Thymus (tissue), 11 donors: ENCODE measurements at regions not wholly inside any gene's neighbourhood (a gene's known extent, or its start where the extent isn't known, plus 50 kb on each side); places are given as distances from the start of the nearest gene placed in this dataset.
"Not testable (repeated sequence)": the region's sequence is repeated elsewhere in the genome, so short reads cannot be mapped to it uniquely, and the experiment has no call there.

Experiments used
- DNase-seq, 9 donors: peaks; one replicate each; pipeline ENCODE4 v3.0.0-alpha.2; 2013; ENCODE audit warnings: low spot score in 9 of 9, low read depth in 6 of 9, missing footprints in 1 of 9
- H3K27ac ChIP-seq, 2 donors: one replicate each; pipeline ENCODE4 v1.5.1; 2013; ENCODE audit warnings: control low read depth in 1 of 2, low read depth in 1 of 2, low read length in 1 of 2, mild to moderate bottlenecking in 1 of 2, moderate library complexity in 1 of 2
- H3K27me3 ChIP-seq, 2 donors: one replicate each; pipeline ENCODE4 v1.5.1; 2013; ENCODE audit warnings: low read length in 1 of 2; ENCODE audit not compliant: control insufficient read depth in 2 of 2, insufficient read depth in 1 of 2
- H3K36me3 ChIP-seq, 2 donors: one replicate each; pipeline ENCODE4 v1.5.1; 2013; ENCODE audit warnings: low read length in 1 of 2, mild to moderate bottlenecking in 1 of 2, moderate library complexity in 1 of 2; ENCODE audit not compliant: control insufficient read depth in 2 of 2, insufficient read depth in 2 of 2
- H3K4me1 ChIP-seq, 2 donors: one replicate each; pipeline ENCODE4 v1.5.1; 2013; ENCODE audit warnings: low read length in 2 of 2; ENCODE audit not compliant: control insufficient read depth in 2 of 2, insufficient read depth in 2 of 2
- H3K4me3 ChIP-seq, 2 donors: one replicate each; pipeline ENCODE4 v1.5.1; 2013; ENCODE audit warnings: low read length in 2 of 2, control low read depth in 1 of 2, mild to moderate bottlenecking in 1 of 2
- H3K9me3 ChIP-seq, 2 donors: one replicate each; pipeline ENCODE4 v1.5.1; 2013; ENCODE audit warnings: low read length in 1 of 2, mild to moderate bottlenecking in 1 of 2; ENCODE audit not compliant: control insufficient read depth in 2 of 2, insufficient read depth in 1 of 2
- WGBS: extraction: QIAGEN DNeasy Blood & Tissue Kit; methylation state at CpG from one replicate; pipeline ENCODE4 v1.1.7; 2013; 5-methylcytosine and 5-hydroxymethylcytosine counted together
- donor health status: healthy.

DNA sequence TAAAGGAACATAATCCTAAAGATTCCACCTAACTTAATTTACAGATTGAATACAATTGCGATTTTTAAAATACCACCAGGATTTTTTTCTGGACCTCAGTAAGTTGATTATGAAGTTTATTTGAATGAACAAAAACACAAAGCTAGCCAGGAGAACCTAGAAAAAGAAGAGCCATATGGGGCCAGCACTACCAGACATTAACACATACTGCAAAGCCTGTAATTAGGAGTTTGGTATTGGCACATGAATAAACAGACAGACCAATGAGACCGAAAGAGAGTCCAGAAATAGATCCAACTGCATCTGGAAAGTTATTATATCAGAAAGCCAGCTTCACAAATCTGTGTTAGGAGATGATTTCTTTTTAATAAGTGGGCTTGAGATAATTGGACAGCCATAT, 105.5 kb upstream of the CHST15 start:
- peaks cover 0 to 5% of the 10 kb centered on the region in 2 donors for H3K4me1 ChIP-seq
- no peak for DNase-seq
- no peaks in the 10 kb centered on the region for H3K9me3 ChIP-seq
- H3K4me3 ChIP-seq, result no peak overlapping the region
- no peaks in the 10 kb centered on the region for H3K36me3 ChIP-seq
- H3K27ac ChIP-seq, result no peak overlapping the region
- WGBS, result 100% methylated on average over 2 of the region's 2 CpGs
- H3K27me3 ChIP-seq, result no peaks in the 10 kb centered on the region

DNA sequence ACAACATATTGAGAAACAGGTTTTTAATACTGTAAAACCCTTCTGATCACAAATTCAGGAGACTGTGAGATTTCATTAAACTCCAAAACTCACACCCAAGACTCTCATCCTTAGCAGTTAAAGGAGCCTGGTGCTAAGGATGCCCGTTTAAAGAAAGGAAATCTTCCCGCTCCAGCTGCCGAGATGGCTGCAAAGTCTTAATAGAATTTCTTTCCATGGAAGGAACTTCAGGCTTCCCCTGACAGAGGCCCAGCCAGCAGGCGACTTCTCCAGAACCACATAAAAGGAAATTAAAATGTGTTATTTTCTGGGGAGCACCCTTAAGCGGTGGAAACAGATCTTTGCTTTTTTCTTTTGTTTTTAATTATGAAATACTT, 104.7 kb upstream of the CHST15 start:
- Histone ChIP-seq H3K36me3 (no peaks in the 10 kb centered on the region), H3K27me3 (no peaks in the 10 kb centered on the region), H3K4me3 (no peak overlapping the region), H3K27ac (peak overlapping the region in 1 of 2 donors; percentile 34), H3K4me1 (peaks cover 0 to 5% of the 10 kb centered on the region in 2 donors), H3K9me3 (no peaks in the 10 kb centered on the region)
- WGBS, result 44% methylated on average over 5 of the region's 5 CpGs
- no peak for DNase-seq

DNA sequence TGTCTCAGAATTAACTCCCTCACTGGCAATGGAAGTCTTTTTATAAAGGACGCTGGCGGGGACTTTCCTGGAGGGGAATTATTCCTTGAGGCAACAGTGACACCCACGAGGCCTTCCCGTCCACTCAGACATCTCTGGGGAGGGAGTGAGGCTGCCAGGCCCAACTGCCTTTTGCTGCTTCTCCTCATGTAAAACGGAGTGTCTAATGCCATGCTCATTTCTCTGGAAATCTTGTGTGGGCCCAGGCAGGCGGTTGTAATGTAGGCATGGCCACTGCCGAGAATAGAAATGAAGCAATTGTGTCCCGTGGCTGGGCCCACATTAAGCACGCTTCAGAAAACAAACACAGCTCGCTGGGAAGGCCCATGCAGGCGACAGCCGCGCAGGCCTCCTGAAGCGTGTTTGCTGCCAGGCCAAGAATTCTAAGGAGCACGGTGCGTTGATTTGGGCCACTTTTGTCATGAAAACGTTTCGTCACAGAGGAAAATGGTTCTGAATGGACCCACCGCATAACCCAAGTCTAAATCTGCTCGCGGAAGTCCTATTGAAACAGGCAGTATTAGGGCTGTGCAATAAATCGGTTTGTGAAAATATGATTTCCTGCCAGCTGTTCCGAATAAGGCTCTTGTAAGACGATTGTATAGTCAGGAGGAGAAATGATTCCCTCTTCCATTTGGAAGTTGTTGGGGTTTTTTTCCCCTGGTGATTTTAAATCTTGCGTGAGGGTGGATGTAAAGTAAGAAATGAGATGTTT, 104.2 kb upstream of the CHST15 start:
- Histone ChIP-seq H3K36me3 (no peaks in the 10 kb centered on the region), H3K9me3 (no peaks in the 10 kb centered on the region), H3K27ac (peak overlapping the region in 1 of 2 donors; percentile 34), H3K4me1 (peaks cover 0 to 5% of the 10 kb centered on the region in 2 donors), H3K4me3 (no peak overlapping the region), H3K27me3 (no peaks in the 10 kb centered on the region)
- 95% methylated on average over 25 of the region's 25 CpGs for WGBS
- peak in 1 of 9 donors; percentile 34 for DNase-seq

DNA sequence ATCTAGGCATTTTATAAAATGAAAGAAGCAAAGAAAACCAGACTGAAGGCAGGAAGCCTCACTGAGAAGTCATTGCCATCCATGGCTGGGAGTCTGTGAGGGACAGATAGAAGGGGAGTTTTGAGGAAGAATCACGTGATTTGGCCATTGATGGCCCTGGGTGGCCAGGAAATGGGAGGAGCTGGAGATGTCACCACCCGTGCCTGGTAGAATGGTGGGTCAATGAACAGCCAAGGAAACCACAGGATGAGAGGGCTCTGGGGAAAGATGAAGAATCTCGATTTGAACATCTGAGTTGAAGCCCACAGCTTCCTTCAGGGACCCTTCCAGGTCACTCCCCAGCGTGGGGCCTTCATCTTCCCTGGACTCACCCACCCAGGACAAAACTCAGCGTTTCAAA, 103.3 kb upstream of the CHST15 start:
- Histone ChIP-seq H3K27ac (peak overlapping the region in 1 of 2 donors; percentile 53), H3K4me3 (no peak overlapping the region), H3K27me3 (no peaks in the 10 kb centered on the region), H3K4me1 (peaks cover 0 to 5% of the 10 kb centered on the region in 2 donors), H3K9me3 (no peaks in the 10 kb centered on the region), H3K36me3 (no peaks in the 10 kb centered on the region)
- DNase-seq, result no peak
- WGBS, result 34% methylated on average over 5 of the region's 5 CpGs

DNA sequence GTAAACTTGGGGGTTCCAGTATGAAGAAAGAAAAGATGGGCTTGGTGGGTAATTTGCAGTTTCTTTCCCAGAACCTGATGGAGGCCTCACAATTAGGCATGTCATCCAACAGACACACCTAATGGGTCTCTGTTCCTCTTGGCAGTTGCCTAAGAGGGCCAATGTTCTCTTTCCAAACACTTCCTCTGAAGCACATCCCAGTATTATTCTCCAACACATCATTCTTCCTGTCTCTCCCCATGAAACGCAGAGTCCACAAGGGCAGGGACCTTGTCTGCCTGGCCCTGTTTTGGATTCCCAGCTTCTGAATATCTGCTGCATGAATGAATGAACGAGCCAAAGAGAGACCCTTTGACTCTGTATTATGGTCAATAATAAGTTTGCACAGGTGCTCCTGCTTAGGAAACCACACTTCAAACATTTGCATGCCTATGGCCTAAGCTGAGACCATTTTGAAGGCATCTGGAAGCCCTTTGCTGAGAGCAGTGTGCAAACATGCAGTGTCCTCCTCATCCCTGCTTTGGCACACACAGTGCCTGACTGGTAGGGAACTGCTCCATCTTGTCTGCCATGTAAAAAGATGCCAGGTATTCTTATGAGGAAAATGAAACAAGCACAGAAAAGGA, 100.9 kb upstream of the CHST15 start:
- no peak for DNase-seq
- H3K36me3 ChIP-seq, result no peaks in the 10 kb centered on the region
- 93% methylated on average over 2 of the region's 2 CpGs for WGBS
- H3K4me1 ChIP-seq, result peaks cover 0 to 5% of the 10 kb centered on the region in 2 donors
- H3K27me3 ChIP-seq, result no peaks in the 10 kb centered on the region
- no peak overlapping the region for H3K27ac ChIP-seq
- no peak overlapping the region for H3K4me3 ChIP-seq
- no peaks in the 10 kb centered on the region for H3K9me3 ChIP-seq

DNA sequence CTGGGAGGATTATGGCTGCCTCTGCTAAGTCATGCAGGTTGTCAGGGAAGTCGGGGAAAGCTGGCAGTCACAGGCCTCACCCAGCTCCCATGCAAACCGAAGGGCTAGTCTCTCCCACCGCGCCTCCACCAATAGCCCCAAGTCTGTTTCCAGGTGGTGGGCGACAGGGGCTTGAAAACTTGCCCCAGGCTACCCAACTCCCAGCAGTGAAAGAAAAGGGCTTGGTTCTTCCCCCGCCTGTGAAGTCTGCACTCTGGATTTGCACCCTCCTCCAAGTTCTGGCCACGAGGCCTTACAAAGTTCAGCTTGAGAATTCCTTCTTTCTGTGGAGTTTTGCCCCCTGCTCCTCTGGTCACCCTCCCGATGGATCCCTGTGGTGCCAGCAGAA, 99.9 kb upstream of the CHST15 start:
- no peaks in the 10 kb centered on the region for H3K27me3 ChIP-seq
- peaks cover 0 to 5% of the 10 kb centered on the region in 2 donors for H3K4me1 ChIP-seq
- H3K36me3 ChIP-seq, result no peaks in the 10 kb centered on the region
- H3K4me3 ChIP-seq, result no peak overlapping the region
- WGBS, result 97% methylated on average over 8 of the region's 8 CpGs
- no peaks in the 10 kb centered on the region for H3K9me3 ChIP-seq
- DNase-seq, result no peak
- H3K27ac ChIP-seq, result no peak overlapping the region

DNA sequence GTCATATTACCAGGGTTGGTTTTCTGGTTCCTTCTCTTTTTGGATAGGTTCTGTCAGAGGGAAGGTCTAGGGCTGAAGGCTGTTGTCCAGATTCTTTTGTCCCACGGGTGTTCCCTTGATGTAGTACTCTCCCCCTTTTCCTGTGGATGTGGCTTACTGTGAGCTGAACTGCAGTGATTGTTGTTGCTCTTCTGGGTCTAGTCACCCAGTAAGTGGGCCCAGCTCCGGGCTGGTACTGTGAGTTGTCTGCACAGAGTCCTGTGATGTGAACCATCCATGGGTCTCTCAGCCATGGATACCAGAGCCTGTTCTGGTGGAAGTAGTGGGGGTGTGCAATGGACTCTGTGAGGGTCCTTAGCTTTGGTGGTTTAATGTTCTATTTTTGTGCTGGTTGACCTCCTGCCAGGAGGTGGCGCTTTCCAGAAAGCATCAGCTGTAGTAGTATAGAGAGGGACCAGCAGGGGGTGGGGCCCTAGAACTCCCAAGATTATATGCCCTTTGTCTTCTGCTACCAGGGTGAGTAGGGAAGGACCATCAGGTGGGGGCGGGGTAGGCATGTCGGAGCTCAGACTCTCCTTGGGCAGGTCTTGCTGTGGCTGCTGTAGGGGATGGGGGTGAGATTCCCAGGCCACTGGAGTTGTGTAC, 99.4 kb upstream of the CHST15 start:
- not testable (repeated sequence) for H3K4me3 ChIP-seq, H3K4me1 ChIP-seq, H3K9me3 ChIP-seq, DNase-seq, H3K27ac ChIP-seq, H3K27me3 ChIP-seq, H3K36me3 ChIP-seq
- WGBS, result 93% methylated on average over 5 of the region's 5 CpGs

DNA sequence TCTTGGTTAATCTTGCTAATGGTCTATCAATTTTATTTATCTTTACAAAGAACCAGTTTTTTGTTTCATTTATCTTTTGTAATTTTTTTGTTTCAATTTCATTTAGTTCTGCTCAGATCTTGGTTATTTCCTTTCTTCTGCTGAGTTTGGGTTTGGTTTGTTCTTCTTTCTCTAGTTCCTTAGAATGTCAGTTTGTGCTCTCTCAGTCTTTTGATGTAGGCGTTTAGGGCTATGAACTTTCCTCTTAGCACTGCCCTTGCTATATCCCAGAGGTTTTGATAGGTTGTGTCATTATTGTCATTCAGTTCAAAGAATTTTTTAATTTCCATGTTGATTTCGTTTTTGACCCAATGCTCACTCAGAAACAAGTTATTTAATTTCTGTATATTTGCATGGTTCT, 97.1 kb upstream of the CHST15 start:
- WGBS, result 78% methylated on average over 2 of the region's 2 CpGs
- H3K36me3 ChIP-seq, H3K27ac ChIP-seq, H3K27me3 ChIP-seq, H3K4me1 ChIP-seq, H3K4me3 ChIP-seq, DNase-seq, H3K9me3 ChIP-seq: not testable (repeated sequence)

DNA sequence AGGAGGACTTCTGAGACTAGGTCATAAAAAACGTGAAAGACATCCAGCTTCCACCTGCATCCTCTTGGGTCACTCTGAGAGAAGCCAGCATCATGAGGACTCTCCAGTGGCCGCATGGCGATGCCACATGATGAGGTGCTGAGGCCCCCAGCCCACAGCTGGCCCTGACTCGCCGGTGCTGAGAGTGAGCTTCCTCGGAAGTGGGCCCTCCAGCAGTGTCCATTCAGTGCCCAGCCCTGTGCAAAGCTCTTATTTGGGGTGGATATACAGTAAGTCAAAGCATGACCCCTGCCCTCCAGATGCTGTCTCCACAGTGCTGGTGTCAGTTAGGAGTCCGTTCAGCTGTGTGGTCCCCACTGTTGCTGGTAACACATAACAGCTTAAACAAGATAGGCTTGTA, 93.6 kb upstream of the CHST15 start:
- WGBS, result 98% methylated on average over 7 of the region's 7 CpGs
- H3K27me3 ChIP-seq, result no peaks in the 10 kb centered on the region
- H3K36me3 ChIP-seq, result no peaks in the 10 kb centered on the region
- no peaks in the 10 kb centered on the region for H3K9me3 ChIP-seq
- H3K4me1 ChIP-seq, result no peaks in the 10 kb centered on the region
- H3K27ac ChIP-seq, result no peak overlapping the region
- DNase-seq, result no peak
- H3K4me3 ChIP-seq, result no peak overlapping the region
